Thoracic aorta (tissue), 2 donors: ENCODE measurements at regions not wholly inside any gene's neighbourhood (a gene's known extent, or its start where the extent isn't known, plus 50 kb on each side); places are given as distances from the start of the nearest gene placed in this dataset.

Experiments used
- ATAC-seq: fragments of 150-250 bp; one replicate; pipeline ENCODE4 v1.8.0; 2017; ENCODE audit warnings: low read depth; ENCODE audit not compliant: insufficient number of reproducible peaks, low FRiP score
- DNase-seq: peaks from one replicate; pipeline ENCODE4 v3.0.0-alpha.2; 2020; ENCODE audit warnings: low spot score
- H3K27ac ChIP-seq, 2 donors: fragments of 200-600 bp; sonication (generic); 1 replicate in 1 of 2; 2 replicates in 1 of 2; pipeline ENCODE4 v1.5.1; 2016; ENCODE audit warnings: mild to moderate bottlenecking in 2 of 2, moderate library complexity in 2 of 2
- H3K27me3 ChIP-seq: fragments of 200-600 bp; sonication (generic); replicated peaks from 2 replicates; pipeline ENCODE4 v1.6.0; 2016; ENCODE audit warnings: mild to moderate bottlenecking; ENCODE audit not compliant: insufficient read depth
- H3K36me3 ChIP-seq: fragments of 200-600 bp; sonication (generic); one replicate; pipeline ENCODE4 v1.5.1; 2016
- H3K4me1 ChIP-seq, 2 donors: fragments of 200-600 bp; sonication (generic); 1 replicate in 1 of 2; 2 replicates in 1 of 2; pipeline versions ENCODE4 v1.5.1 to v1.6.0; 2016; ENCODE audit warnings: low read depth in 2 of 2, mild to moderate bottlenecking in 1 of 2; ENCODE audit not compliant: control insufficient read depth in 1 of 2
- H3K4me3 ChIP-seq: fragments of 200-600 bp; sonication (generic); 2 replicates; pipeline ENCODE4 v1.5.1; 2016; ENCODE audit warnings: mild to moderate bottlenecking
- H3K9me3 ChIP-seq: fragments of 200-600 bp; sonication (generic); 2 replicates; pipeline ENCODE4 v1.5.1; 2016
- TF ChIP-seq, protein P1 (sequence below): fragments of 200-600 bp; sonication (generic); IDR thresholded peaks from one replicate; pipeline ENCODE4 v1.5.1; 2019; ENCODE audit warnings: antibody characterized with exemption

DNA sequence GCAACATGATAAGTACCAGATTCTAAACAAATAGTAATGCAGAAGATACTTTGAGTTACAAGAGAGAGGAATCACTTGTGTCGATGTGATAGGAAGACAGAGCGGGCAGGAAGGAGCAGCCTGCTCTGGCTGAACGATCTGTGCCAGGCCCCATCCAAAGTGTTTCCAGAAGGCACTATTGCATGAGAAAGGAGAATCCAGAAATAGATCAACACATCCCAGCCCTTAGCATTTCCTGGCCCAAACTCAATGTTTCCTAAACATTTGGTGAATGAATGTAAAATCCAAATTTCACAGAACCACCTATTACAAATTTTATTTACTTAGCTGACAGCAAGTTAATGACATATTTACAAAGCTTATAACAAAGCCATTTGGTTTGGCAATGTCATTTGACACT, 257.2 kb downstream of the TXNL1 start:
- ATAC-seq (no peak), DNase-seq (no peak)
- Histone ChIP-seq H3K4me3 (no peak overlapping the region), H3K9me3 (no peaks in the 10 kb centered on the region), H3K4me1 (peaks cover 0 to 4% of the 10 kb centered on the region in 2 donors), H3K27me3 (no peaks in the 10 kb centered on the region), H3K36me3 (no peaks in the 10 kb centered on the region), H3K27ac (no peak overlapping the region)
- TF ChIP-seq, protein P1, sequence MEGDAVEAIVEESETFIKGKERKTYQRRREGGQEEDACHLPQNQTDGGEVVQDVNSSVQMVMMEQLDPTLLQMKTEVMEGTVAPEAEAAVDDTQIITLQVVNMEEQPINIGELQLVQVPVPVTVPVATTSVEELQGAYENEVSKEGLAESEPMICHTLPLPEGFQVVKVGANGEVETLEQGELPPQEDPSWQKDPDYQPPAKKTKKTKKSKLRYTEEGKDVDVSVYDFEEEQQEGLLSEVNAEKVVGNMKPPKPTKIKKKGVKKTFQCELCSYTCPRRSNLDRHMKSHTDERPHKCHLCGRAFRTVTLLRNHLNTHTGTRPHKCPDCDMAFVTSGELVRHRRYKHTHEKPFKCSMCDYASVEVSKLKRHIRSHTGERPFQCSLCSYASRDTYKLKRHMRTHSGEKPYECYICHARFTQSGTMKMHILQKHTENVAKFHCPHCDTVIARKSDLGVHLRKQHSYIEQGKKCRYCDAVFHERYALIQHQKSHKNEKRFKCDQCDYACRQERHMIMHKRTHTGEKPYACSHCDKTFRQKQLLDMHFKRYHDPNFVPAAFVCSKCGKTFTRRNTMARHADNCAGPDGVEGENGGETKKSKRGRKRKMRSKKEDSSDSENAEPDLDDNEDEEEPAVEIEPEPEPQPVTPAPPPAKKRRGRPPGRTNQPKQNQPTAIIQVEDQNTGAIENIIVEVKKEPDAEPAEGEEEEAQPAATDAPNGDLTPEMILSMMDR = no peak

DNA sequence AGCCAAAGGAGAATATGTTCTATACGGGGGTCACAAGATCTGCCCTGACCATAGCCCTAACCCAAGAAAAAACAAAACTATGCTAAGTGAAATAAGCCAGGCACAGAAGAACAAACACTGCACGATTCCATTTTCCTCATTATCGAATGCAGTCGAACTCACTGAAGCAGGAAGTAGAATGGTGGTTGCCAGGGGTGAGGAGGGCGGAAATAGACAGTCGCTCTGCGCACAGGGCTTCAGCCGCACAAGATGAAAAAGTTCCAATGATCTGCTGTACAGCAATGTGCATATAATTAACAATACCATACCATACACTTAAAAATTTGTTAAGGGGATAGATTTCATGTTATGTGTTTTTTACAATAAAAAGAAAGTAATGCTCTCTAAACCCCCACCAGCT, 257.7 kb downstream of the TXNL1 start:
- DNase-seq (no peak), ATAC-seq (no peak)
- TF ChIP-seq, protein P1 = no peak
- no peaks in the 10 kb centered on the region for H3K9me3 ChIP-seq
- peaks cover 0 to 4% of the 10 kb centered on the region in 2 donors for H3K4me1 ChIP-seq
- H3K27ac ChIP-seq = no peak overlapping the region
- H3K4me3 ChIP-seq = no peak overlapping the region
- no peaks in the 10 kb centered on the region for H3K36me3 ChIP-seq
- no peaks in the 10 kb centered on the region for H3K27me3 ChIP-seq

DNA sequence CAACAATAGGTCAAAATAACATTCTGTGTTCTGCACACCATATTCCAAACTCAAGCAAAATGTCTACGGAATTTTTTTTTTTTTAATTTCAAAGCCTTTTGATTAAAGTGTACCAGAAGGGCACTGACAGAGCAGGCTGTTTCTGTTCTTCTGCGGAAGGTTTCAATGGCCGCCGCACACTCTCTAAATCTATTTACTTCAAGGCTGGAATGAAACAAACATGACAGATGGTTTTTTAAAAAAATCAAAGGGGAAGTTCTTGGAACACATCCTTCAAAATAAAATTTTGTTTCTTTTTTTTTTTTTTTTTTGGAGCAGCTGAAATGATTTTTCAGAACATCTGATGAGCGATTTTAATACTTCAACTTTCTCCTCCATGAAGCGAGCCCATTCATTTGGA, 259.1 kb downstream of the TXNL1 start:
- Histone ChIP-seq H3K9me3 (no peaks in the 10 kb centered on the region), H3K36me3 (no peaks in the 10 kb centered on the region), H3K27me3 (no peaks in the 10 kb centered on the region), H3K4me1 (peaks cover 0 to 4% of the 10 kb centered on the region in 2 donors), H3K27ac (no peak overlapping the region), H3K4me3 (no peak overlapping the region)
- DNase-seq (no peak), ATAC-seq (no peak)
- TF ChIP-seq, protein P1 = no peak

DNA sequence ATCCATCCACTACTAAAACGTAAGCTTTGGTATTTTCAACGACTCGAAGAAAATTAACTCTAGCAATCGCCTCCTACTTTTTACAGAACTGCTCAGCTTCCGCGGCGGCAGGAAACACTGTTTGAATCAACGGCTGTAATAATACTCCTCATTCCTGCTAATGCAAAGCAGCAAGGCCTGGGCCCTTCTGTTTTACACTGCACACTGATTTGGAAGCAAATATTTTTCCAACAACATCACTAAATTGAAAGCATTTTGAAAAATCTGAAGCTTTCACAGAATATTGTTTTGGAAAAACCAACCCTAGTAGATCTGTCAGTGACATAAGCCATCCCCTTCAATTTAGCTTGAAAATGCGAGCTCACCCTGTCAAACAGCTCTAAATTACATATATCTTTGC, 261.2 kb downstream of the TXNL1 start:
- peaks cover 0 to 4% of the 10 kb centered on the region in 2 donors for H3K4me1 ChIP-seq
- H3K4me3 ChIP-seq = no peak overlapping the region
- no peaks in the 10 kb centered on the region for H3K9me3 ChIP-seq
- TF ChIP-seq, protein P1 = no peak
- H3K36me3 ChIP-seq = no peaks in the 10 kb centered on the region
- no peaks in the 10 kb centered on the region for H3K27me3 ChIP-seq
- H3K27ac ChIP-seq = no peak overlapping the region
- DNase-seq (no peak), ATAC-seq (no peak)

DNA sequence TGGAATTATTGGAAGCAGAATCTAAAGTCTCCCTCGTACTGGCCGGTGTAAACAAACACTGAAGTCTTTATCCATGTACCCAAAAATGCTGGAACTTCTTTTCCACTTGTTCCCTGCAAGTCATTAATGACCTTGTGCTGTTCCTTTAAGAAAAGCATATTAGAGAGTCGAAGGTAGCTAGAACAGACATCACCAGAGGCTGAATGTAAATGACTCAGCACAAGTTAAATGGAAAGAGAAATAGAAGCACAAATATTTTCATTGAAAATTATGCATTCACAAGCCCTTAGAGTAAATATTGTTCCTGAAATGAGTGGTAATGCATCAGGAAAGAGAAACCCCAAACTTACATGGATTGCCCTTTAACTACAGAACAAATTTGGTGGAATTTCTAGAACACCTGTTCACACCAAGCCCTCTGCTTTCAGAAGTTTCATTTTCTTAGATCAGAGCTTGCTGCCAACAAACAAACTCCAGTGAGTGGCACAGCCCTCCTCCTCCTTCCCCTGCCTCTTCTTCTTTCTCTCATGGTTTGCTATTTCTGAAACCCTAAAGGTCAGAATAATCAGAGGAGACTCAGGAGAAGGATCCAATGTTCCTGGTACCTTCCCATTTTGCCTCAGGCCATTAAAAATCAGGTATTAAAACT, 264.3 kb downstream of the TXNL1 start:
- no peaks in the 10 kb centered on the region for H3K36me3 ChIP-seq
- H3K4me1 ChIP-seq = peaks cover 0 to 4% of the 10 kb centered on the region in 2 donors
- TF ChIP-seq, protein P1 = no peak
- no peak overlapping the region for H3K27ac ChIP-seq
- H3K9me3 ChIP-seq = no peaks in the 10 kb centered on the region
- DNase-seq (no peak), ATAC-seq (no peak)
- H3K27me3 ChIP-seq = no peaks in the 10 kb centered on the region
- no peak overlapping the region for H3K4me3 ChIP-seq
